SW 1271 (cell line): ENCODE measurements at regions not wholly inside any gene's neighbourhood (a gene's known extent, or its start where the extent isn't known, plus 50 kb on each side); places are given as distances from the start of the nearest gene placed in this dataset.
"Not testable (repeated sequence)": the region's sequence is repeated elsewhere in the genome, so short reads cannot be mapped to it uniquely, and the experiment has no call there.

Experiments used
- DNase-seq, 2 experiments: peaks; one replicate each; lab custom pipeline; 2025; lab: John Stamatoyannopoulos, UW

DNA sequence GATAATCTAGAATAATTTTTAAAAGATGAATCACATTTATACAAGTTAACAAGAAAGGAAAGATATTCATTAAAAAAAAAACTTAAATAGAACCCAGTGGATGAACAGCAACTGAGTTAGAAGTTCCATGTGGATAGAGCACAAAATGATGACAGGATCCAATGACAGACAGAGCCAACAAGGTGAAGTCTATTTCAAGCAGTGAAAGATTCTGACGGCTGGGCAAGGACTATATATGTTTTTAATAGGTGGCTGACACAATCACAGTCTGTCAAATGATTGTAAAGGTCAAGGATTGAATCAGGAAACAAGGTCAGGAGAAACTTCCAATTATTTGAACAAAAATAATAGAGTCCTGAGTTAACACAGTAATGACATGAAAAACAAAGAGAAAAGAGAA is 1460.0 kb upstream of the CDH8 start:
- no peak for DNase-seq

DNA sequence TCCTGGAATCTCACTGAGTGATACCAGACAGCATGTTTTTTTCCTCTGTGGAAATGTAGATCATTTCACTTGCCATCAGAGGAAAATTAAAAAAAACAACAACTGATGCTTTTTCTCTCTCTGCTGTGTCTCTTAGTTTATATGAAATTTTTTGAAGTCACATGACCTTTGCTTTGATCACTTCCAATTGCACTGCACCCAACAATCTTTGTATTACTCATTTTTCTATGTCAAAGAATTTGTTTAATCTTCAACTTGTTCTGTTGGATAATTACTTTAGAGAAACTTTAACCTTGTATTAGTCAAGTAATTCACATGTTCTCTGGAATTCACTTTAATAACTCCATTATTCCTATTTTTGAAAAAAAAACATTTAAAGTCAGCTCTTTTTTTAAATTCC is 1452.7 kb upstream of the CDH8 start:
- no peak for DNase-seq

GRCh38 chr16:63481060-63481459 is 1444.8 kb upstream of the CDH8 start:
- no peak for DNase-seq

- no peak for DNase-seq
Measured at GRCh38 chr16:63473725-63474124, 1437.5 kb upstream of the CDH8 start.

DNA sequence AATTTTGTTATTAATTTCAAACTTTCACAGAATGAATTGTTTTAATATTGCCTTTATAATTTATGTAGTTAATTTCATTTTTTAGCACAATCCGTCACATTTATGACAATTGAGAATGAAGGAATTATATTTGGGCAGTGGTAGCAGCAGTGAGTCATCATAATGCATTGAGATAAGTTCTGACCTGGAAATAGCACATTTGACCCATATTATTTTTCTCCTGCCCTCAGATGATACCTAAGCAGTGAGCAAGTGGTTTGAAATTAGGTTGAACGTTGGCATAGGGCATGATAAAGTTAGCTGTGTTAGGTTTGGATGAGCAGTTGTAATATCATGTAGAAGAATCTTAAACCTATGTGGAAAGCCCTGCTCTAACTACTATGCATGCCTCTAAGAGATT is 1431.3 kb upstream of the CDH8 start:
- DNase-seq: no peak

GRCh38 chr16:63462316-63462715 is 1426.1 kb upstream of the CDH8 start:
- DNase-seq: no peak

GRCh38 chr16:63461248-63461841 is 1425.1 kb upstream of the CDH8 start:
- DNase-seq: peak in 1 of 2 experiments; percentile 2

DNA sequence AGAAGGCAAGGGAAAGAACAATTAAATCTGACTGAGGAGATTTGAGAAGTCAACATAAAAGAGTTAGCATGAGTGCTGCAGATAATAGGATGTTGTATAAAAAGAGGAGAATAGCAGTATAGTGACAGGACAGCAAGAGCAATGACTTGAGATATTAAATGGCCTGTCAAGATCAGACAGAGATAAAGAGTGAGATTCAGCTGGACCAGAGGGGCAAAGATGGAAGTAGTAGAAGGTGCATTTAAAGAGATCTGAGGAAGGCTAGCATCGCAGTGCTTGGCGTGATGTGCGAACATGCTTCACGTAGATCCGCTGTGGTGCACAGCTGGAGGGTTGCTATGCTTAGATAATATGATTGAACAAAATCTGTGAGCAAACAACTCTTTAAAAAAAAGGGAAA is 1422.6 kb upstream of the CDH8 start:
- no peak for DNase-seq

GRCh38 chr16:63457869-63458268 is 1421.6 kb upstream of the CDH8 start:
- no peak for DNase-seq

DNA sequence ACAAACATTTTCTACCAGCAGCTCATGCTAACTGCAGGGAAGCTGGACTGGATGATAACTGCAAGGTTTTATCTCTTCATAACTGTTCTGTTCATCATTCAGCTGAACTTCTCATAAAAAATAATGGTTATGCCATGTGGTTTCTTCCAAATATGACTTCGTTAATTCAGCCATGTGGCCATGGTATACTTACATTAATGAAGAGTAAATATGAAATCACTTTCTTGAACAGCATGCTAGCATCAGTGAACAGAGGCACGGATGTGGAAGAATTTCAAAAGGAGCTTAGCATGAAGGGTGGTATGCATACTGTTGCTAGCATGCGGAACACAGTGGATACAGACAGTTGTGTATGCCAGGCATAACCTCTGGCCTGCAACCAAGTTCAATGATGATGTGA is 1417.0 kb upstream of the CDH8 start:
- DNase-seq: no peak

DNA sequence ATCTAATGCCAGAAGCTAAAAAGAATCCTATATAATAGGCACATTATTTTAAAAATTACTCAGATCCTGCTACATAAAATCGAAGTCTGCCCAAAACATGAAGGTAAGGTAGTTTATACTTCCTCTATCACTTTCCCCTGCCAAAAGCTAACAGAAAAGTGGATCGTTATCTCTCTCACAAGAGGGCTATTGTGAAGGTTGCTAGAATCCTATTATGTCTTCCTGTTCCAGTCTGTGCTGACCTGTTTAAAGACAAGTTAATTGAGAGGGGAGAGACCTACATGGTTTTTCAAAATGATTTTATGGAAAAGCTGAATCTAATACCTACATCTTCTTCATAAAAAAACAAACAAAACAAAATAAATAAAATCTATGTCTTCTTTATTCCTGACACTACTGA is 1410.9 kb upstream of the CDH8 start:
- no peak for DNase-seq

DNA sequence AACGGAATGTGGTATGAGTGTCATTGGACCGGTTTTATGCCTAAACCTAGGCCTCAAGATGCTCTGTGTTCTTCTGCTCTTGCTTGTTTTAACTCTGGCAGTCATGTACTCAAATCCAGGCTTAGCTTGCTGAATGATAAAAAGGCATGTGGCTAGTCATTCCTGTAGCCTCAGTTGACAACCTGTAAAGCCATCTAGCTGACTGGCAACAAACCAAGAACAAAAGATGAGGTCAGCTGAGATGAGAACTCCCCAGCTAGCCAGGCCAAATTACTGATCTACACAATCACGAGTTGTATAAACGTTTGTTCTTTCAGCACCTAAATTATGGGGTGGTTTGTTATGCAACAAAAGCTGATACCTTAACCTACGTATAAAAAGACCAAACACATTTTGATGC is 1406.0 kb upstream of the CDH8 start:
- DNase-seq: no peak

- no peak for DNase-seq
Measured at GRCh38 chr16:63426275-63426870, 1390.1 kb upstream of the CDH8 start.

DNA sequence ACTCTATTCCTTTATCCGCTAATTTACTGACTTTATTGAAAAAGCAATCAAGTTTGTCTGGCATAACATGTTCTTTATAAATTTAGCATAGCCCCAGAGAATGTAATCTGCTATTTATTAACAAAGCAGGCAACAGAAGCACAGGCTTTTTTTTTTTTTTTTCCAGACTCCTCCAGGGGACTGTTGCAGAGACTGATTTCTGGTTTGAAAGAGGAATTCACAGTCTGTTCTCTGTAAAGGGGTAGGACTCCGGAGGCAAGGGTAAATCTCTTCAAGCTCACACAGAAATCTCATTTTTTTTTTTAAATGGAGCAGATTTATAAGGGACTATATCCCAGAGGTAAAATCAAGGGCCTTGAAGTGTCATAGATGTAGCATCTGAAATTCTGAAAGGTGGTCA is 1386.5 kb upstream of the CDH8 start:
- DNase-seq: no peak

- DNase-seq: no peak
Measured at GRCh38 chr16:63416712-63417111, 1380.5 kb upstream of the CDH8 start.

DNA sequence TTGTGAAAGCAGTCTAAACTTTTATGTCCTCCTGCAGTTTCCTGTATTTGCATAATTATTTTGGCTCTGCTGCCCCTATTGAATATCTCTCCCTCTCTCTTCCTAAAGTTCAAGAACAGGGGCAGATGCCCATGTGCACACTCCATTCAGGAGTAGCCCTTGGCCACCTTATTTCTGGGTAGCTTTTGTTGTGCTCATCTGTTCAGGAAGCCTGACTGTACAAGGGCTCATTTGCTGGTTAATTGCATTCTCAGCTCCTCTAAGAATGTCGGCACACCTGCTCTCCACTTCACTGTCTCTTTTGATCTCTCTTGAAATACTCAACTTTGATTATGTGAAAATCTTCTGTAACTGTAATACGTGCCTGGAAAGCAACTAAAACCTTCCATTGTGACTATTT is 1378.8 kb upstream of the CDH8 start:
- DNase-seq: no peak

GRCh38 chr16:63410594-63410993 is 1374.4 kb upstream of the CDH8 start:
- no peak for DNase-seq

DNA sequence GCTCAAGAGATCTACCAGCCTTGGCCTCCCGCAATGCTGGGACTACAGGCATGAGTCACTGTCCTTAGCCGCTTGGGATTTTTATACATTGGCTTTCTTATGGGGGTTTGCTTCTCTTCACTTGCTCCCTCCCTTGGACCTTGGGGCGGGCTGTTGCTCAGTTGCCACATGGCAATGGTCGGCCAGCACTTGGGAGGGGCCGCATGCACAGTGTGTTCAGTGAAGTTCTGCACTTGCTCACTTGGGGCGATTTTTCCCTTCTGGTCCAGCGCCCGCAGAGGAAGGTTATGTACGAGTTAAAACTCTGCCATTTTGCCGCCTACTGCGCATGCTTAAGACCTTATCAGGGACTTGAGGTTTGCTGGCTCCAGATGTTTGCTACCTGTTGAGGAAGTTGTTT is 1367.6 kb upstream of the CDH8 start:
- DNase-seq: no peak

DNA sequence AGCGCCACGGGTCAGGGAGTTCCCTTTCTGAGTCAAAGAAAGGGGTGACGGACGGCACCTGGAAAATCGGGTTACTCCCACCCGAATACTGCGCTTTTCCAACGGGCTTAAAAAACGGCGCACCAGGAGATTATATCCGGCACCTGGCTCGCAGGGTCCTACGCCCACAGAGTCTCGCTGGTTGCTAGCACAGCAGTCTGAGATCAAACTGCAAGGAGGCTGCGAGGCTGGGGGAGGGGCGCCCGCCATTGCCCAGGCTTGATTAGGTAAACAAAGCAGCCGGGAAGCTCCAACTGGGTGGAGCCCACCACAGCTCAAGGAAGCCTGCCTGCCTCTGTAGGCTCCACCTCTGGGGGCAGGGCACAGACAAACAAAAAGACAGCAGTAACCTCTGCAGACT is 1352.0 kb upstream of the CDH8 start:
- not testable (repeated sequence) for DNase-seq

DNA sequence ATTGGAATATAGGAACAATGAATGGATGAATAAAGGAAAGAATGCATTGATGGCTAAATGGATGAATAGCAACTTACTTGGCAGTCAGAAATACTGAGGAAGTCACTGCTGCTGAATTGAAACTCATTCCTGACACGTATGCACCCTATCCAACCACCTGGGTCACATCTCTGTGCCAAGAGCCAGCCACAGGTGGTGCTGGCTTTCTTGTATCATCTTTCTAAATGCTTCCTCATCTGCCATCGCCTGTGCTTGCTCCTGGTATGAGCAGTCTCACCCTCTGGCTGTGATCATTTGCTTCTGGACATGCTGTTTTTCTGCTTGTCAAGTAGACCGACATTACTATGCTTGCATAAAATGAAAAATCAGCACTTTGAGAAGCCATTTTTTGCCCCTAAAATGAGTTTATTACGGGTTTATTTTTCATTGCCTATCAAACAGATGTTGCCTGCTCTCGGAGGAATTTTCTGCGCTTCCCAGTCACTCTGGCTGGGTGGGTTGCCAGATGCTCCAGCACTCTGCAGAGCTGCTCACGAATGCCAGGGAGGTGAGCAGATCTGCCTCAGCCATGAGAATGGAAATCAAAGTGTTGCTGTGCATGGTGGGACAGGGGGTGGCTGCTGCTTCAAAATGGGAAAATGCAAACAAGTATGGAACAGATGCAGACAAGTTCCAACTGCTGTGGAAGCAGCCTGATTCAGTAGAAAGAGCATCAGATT is 1349.6 kb upstream of the CDH8 start:
- no peak for DNase-seq

- DNase-seq: no peak
Measured at GRCh38 chr16:63373744-63374143, 1337.5 kb upstream of the CDH8 start.

GRCh38 chr16:63372815-63373214 is 1336.6 kb upstream of the CDH8 start:
- DNase-seq: no peak

- DNase-seq: no peak
Measured at GRCh38 chr16:63372283-63372682, 1336.0 kb upstream of the CDH8 start.
